ENCODE measurements at regions not wholly inside any gene's neighbourhood (a gene's known extent, or its start where the extent isn't known, plus 50 kb on each side); places are given as distances from the start of the nearest gene placed in this dataset.
A peak's percentile ranks its signal among the peaks of the same experiment; 100 is the strongest.

- DNase-seq (ENCODE audit: low read depth) = no peak
These were observed 1355.6 kb downstream of the FAM133A start for GRCh38 chrX:95029571-95029970.

DNA sequence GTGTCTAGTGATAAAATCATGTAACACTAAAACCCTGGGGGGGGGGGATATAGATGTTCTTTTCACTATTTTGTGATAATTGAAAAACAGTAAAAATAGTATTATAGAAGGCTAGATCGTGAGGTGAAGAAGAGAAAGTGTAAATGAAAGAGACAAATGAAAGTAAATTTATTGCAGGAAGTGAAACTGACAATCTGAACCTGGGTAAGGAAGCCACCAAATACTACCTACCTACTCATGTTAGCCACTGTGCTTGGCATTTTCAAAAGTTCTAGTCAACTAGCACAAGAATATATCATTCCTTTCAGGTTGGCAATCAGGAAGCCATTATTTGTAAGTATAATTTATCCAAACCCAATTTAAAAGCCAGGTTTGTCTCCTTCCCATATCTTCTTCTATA, 1366.1 kb downstream of the FAM133A start:
- no peak for DNase-seq (ENCODE audit: low read depth)

DNA sequence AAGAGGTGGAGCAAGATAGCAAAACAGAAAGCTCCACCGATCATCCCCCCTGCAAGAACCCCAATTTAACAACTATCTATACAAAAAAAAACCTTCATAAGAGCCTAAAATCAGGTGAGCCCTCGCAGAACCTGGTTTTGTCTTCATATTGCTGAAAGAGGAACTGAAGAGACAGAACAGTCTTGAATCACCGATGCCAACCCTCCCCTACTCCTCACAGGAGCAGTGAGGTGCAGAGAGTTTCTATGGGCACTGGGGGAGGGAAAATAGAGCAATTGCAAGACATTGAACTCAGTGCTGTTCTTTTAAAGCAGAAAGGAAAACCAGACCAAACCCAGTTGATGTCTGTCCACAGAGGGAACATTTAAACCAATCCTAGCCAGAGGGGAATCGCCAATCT, 1370.3 kb downstream of the FAM133A start:
- no peak for DNase-seq (ENCODE audit: low read depth)

GRCh38 chrX:95055991-95056390, 1382.0 kb downstream of the FAM133A start:
- no peak for DNase-seq (ENCODE audit: low read depth)

- no peak for DNase-seq (ENCODE audit: low read depth)
These were observed 1382.9 kb downstream of the FAM133A start for GRCh38 chrX:95056901-95057300.

GRCh38 chrX:95057341-95057740, 1383.3 kb downstream of the FAM133A start:
- DNase-seq (ENCODE audit: low read depth) = peak; percentile 2

DNA sequence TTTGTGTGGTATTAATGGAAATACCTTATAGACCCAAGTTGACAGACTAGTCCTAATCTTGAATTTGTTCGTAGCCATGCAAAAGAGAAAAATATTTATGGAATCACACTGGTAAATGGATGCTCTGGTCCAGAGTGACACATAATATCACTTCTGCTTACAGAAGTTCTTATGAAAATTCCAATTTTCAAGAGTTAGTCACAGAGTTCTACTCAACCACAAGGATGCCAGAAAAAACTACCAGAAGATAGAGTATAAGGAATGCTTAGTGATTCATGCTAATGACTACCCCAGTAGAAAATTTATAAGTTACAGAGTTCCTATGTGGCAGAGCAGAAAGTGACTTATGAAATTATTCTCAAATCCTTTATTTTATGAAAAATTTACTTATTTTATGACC, 1384.8 kb downstream of the FAM133A start:
- no peak for DNase-seq (ENCODE audit: low read depth)

GRCh38 chrX:95059909-95060308, 1385.9 kb downstream of the FAM133A start:
- no peak for DNase-seq (ENCODE audit: low read depth)

DNA sequence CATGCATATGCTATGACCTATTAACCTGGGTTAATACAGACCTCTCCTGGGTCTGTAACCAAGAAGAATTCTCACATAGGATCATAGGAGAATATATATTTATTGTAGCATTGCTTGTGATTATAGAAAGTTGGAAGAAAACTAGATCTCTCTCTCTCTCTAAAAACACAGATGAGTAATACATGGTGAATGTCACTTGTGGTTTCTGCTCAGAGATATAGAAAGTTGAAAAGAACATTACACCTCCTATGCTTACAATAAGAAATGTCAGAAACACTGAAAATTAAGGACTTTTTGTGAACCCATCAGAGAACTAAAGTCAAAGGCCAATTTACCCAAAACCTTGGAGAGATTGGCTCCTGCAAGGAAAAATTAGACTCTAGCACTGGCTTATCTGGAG, 1389.5 kb downstream of the FAM133A start:
- no peak for DNase-seq (ENCODE audit: low read depth)

- no peak for DNase-seq (ENCODE audit: low read depth)
These were observed 1391.1 kb downstream of the FAM133A start for GRCh38 chrX:95065151-95065550.

DNA sequence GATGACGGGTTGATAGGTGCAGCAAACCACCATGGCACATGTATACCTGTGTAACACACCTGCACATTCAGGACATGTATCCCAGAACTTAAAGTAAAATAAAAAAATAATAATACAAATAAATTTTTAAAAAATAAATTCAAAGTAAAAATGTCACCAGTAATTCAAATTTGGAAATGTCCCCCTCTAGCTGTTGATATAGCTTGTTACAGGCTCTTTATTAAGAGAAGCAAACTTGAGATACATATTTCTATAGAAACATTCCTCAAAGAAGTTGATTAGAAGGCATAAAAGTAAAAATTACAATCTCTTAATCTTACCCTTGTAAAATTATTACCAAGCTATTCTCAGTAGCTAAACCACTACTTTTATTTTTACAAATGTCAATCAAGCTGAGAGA, 1397.0 kb downstream of the FAM133A start:
- DNase-seq (ENCODE audit: low read depth) = no peak

GRCh38 chrX:95071621-95072020, 1397.6 kb downstream of the FAM133A start:
- DNase-seq (ENCODE audit: low read depth) = no peak

DNA sequence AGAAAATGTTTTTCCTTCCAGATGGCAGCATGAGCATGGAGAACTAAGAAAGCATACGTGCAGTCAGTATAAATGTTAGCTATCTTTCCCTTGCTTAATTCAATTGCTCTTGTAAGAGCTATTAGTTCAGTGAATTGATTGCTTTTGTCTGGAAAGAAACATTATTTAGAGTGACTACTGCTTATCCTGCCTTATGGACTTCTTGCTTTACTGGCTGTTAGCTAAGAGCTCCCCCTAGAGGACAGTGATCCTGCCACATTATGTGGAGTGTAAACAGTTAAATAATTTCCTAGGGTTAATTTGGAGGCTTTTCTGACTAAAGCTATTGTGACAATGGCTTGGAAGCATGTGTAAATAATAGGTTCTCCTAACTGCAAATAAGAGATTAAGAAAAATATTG, 1402.4 kb downstream of the FAM133A start:
- DNase-seq (ENCODE audit: low read depth) = no peak

GRCh38 chrX:95101851-95102390, 1427.9 kb downstream of the FAM133A start:
- DNase-seq (ENCODE audit: low read depth) = no peak

DNA sequence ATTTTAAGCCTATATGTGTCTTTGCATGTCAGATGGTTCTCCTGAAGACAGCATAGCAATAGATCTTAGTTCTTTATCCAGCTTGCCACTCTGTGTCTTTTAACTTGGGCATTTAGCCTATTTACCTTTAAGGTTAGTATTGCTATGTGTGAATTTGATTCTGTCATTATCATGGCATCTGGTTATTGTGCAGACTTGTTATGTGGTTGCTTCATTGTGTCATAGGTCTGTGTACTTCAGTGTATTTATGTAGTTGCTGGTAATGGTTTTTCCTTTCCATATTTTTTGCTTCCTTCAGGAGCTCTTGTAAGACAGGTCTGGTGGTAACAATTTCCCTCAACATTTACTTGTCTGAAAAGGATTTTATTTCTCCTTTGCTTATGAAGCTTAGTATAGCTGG, 1443.5 kb downstream of the FAM133A start:
- no peak for DNase-seq (ENCODE audit: low read depth)

DNA sequence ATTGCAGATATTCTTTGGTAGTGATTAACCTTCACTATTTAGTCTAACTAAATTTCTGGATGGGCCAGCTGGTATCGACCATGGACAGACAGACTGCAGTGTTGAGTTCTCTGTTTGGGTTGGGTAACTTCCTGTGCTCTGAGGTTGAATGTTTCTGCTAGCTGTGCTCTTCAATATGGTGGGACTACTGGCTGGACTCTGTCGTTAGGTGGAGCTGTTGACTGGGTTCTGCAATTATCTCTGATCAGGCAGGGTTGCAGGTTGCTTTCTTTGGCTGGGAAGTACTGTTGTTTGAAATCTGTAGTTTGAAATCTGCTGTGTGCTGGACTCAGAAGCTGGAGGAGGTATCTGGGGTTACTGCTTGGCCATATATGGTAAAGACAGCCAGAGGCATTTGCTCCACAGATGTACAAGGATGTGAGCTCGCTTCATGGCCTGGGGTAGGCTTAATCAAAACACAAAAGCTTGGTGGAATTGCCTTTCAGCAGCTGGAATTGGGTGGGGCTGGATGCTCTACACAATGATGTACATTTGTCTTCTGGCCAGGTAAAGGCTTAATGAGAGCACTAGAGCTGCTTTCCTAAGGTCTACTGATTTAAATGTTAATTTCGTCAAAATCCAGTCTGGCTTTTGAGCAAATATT, 1472.0 kb downstream of the FAM133A start:
- no peak for DNase-seq (ENCODE audit: low read depth)

DNA sequence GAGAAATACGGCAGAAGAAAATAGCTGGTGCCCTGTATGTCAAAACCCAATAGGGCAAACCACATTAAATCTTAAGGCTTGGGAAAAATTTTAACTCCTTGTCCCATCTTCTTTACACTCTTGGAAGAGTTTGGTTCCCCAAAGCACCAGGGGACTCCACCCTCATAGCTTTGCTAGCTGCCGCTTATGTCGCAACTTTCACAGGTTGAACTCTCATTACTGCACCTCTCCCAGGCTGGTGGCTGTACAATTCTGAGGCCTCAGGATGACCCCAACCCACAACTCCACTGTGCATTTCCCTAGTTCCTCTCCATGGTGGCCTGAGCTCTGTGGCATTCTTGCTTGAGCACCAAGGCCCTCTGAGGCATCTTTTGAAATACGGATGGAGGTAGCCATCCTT, 1478.8 kb downstream of the FAM133A start:
- no peak for DNase-seq (ENCODE audit: low read depth)

GRCh38 chrX:95156566-95156965, 1482.6 kb downstream of the FAM133A start:
- no peak for DNase-seq (ENCODE audit: low read depth)
